Loucy (cell line): ENCODE measurements at regions not wholly inside any gene's neighbourhood (a gene's known extent, or its start where the extent isn't known, plus 50 kb on each side); places are given as distances from the start of the nearest gene placed in this dataset.

ENCODE experiments used
- EZH2phosphoT487 ChIP-seq: fragments of 200-600 bp; IDR thresholded peaks from 2 replicates; pipeline ENCODE4 v1.6.1; 2018; ENCODE audit warnings: antibody characterized with exemption, mild to moderate bottlenecking, moderate library complexity, borderline replicate concordance
- TF ChIP-seq, protein P1 (sequence below): fragments of 200-600 bp; sonication (generic); conservative IDR thresholded peaks from 2 replicates; pipeline ENCODE4 v1.5.1; 2014; ENCODE audit warnings: mild to moderate bottlenecking, antibody characterized with exemption, low read length

DNA sequence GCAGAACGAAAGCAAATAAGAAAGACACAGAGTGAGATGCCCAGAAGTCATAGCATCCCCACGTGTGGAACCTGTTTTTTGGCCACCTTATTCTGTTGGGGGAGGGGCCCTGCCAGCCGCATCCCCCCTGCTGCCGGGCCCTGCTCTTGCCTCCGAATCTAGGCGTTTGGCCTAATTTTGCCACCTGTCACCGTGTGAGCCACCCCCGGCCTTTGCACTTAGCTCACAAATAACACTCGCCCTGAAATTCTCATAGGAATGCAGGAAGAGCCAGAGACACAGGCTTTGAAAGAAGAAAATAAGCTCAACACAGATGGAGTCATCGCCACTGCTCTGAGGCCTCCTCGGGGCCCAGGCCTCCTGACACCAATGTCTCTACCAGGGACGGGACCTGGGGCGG is 522.6 kb upstream of the SALL3 start:
- TF ChIP-seq, protein P1, sequence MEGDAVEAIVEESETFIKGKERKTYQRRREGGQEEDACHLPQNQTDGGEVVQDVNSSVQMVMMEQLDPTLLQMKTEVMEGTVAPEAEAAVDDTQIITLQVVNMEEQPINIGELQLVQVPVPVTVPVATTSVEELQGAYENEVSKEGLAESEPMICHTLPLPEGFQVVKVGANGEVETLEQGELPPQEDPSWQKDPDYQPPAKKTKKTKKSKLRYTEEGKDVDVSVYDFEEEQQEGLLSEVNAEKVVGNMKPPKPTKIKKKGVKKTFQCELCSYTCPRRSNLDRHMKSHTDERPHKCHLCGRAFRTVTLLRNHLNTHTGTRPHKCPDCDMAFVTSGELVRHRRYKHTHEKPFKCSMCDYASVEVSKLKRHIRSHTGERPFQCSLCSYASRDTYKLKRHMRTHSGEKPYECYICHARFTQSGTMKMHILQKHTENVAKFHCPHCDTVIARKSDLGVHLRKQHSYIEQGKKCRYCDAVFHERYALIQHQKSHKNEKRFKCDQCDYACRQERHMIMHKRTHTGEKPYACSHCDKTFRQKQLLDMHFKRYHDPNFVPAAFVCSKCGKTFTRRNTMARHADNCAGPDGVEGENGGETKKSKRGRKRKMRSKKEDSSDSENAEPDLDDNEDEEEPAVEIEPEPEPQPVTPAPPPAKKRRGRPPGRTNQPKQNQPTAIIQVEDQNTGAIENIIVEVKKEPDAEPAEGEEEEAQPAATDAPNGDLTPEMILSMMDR, result no peak
- TF ChIP-seq EZH2phosphoT487, result no peak
